LNCAP (cell line): ENCODE measurements at regions not wholly inside any gene's neighbourhood (a gene's known extent, or its start where the extent isn't known, plus 50 kb on each side); places are given as distances from the start of the nearest gene placed in this dataset.

Experiments
- CTCF ChIP-seq: fragments of 450-650 bp; IDR thresholded peaks from 2 replicates; pipeline ENCODE4 v1.5.1; 2017; ENCODE audit warnings: mild to moderate bottlenecking

GRCh38 chr4:1485280-1485679 lies 79.0 kb upstream of the NKX1-1 start:
- no peak for TF ChIP-seq CTCF

GRCh38 chr4:1480720-1481119 lies 74.5 kb upstream of the NKX1-1 start:
- no peak for TF ChIP-seq CTCF

- TF ChIP-seq CTCF = no peak
Observed at GRCh38 chr4:1479454-1479853, 73.2 kb upstream of the NKX1-1 start.

GRCh38 chr4:1478766-1479355 lies 72.6 kb upstream of the NKX1-1 start:
- no peak for TF ChIP-seq CTCF

GRCh38 chr4:1477045-1477840 lies 71.0 kb upstream of the NKX1-1 start:
- no peak for TF ChIP-seq CTCF

- TF ChIP-seq CTCF = no peak
Observed at GRCh38 chr4:1476140-1476513, 69.9 kb upstream of the NKX1-1 start.

- TF ChIP-seq CTCF = no peak
Observed at GRCh38 chr4:1475277-1476139, 69.3 kb upstream of the NKX1-1 start.
